OCI-LY1 (cell line): ENCODE measurements at regions not wholly inside any gene's neighbourhood (a gene's known extent, or its start where the extent isn't known, plus 50 kb on each side); places are given as distances from the start of the nearest gene placed in this dataset.

Source experiments
- EZH2 ChIP-seq: fragments of 200-600 bp; sonication (generic), shearing (Covaris generic); IDR thresholded peaks from 2 replicates; pipeline ENCODE4 v1.8.0; 2017; ENCODE audit warnings: borderline replicate concordance, mixed run types, mild to moderate bottlenecking, antibody characterized with exemption, low read length, moderate library complexity, mixed read lengths
- TF ChIP-seq, protein P1 (sequence below): fragments of 200-600 bp; sonication (generic), shearing (Covaris generic); IDR thresholded peaks from 2 replicates; pipeline ENCODE4 v1.5.1; 2017; ENCODE audit warnings: mild to moderate bottlenecking, antibody characterized with exemption, low read length, moderate library complexity, mixed read lengths

DNA sequence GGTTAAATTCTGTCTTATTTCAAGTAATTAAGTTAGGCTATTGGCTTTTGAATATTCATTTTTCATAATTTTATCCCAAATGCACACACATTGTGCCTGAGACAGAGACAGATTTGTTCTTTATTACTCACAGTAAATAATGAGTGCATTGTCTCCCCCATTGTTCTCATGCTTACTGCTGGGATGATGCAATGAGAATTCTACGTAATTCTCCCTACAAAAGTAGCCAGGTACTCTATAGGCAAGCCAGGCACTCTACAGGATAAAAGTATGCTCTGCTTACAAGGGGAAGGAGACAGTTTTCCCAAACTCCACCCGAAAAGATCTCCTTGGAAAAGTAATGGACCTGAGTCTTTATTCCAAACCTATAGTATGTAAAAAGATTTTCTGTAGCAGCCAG, 1890.7 kb upstream of the PCDH10 start:
- TF ChIP-seq, protein P1, sequence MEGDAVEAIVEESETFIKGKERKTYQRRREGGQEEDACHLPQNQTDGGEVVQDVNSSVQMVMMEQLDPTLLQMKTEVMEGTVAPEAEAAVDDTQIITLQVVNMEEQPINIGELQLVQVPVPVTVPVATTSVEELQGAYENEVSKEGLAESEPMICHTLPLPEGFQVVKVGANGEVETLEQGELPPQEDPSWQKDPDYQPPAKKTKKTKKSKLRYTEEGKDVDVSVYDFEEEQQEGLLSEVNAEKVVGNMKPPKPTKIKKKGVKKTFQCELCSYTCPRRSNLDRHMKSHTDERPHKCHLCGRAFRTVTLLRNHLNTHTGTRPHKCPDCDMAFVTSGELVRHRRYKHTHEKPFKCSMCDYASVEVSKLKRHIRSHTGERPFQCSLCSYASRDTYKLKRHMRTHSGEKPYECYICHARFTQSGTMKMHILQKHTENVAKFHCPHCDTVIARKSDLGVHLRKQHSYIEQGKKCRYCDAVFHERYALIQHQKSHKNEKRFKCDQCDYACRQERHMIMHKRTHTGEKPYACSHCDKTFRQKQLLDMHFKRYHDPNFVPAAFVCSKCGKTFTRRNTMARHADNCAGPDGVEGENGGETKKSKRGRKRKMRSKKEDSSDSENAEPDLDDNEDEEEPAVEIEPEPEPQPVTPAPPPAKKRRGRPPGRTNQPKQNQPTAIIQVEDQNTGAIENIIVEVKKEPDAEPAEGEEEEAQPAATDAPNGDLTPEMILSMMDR: no peak
- TF ChIP-seq EZH2: no peak
